K562 (cell line): ENCODE measurements at regions not wholly inside any gene's neighbourhood (a gene's known extent, or its start where the extent isn't known, plus 50 kb on each side); places are given as distances from the start of the nearest gene placed in this dataset.

Experiments
- ATAC-seq: fragments of 200-7000 bp; cut with Tn5 transposase; 3 replicates; pipeline ENCODE4 v1.9.1; 2020; ENCODE audit warnings: moderate library complexity
- BruUV-seq: library from RNA; stranded (reverse); fragments of 400-500 nt; replicated peaks from 2 replicates; lab custom pipeline; 2021; lab: Mats Ljungman, UMichigan
- CTCF ChIA-PET: fragments of 300-600 bp; formaldehyde crosslinking; extraction: SDS; loops from one replicate; lab custom pipeline; 2021; ENCODE audit warnings: low intra/inter-chr PET ratio; lab: Yijun Ruan, JAX
- POLR2A ChIA-PET: fragments of 300-600, 350-650 bp; sonication (Branson Sonifier 250); formaldehyde crosslinking; extraction: SDS; loops from one replicate; lab custom pipeline; 2021; ENCODE audit warnings: antibody characterized with exemption, inconsistent platforms; lab: Yijun Ruan, JAX
- DNase-seq, 4 experiments: peaks; one replicate each; pipeline versions ENCODE4 v3.0.0 to v3.0.0-alpha.2; 2011 to 2018; ENCODE audit warnings: low spot score in 3 of 4, mixed read lengths in 3 of 4; ENCODE audit errors: extremely low read depth in 1 of 4
- FAIRE-seq: peaks from 2 replicates; lab custom pipeline; 2011; peaks lifted over from hg19 to GRCh38; lab: Jason Lieb, UNC
- H2AFZ ChIP-seq: 2 replicates; pipeline ENCODE4 v1.6.0; 2011; ENCODE audit warnings: low read depth, low read length, control low read depth, inconsistent platforms
- H3K27ac ChIP-seq: fragments of 200-600 bp; 3 replicates; pipeline ENCODE4 v1.8.0; 2011; ENCODE audit warnings: low read depth, mild to moderate bottlenecking, control low read depth, inconsistent platforms, low read length, moderate library complexity, mixed read lengths; ENCODE audit errors: extremely low read depth
- H3K27me3 ChIP-seq, 2 experiments: fragments of 300-600 bp in 1 of 2; 2 replicates in 1 of 2; 3 replicates in 1 of 2; pipeline versions ENCODE4 v1.6.0 to v1.8.0; 2011; ENCODE audit warnings: inconsistent platforms in 2 of 2, low read length in 2 of 2, mild to moderate bottlenecking in 1 of 2, mixed read lengths in 1 of 2, moderate library complexity in 1 of 2; ENCODE audit not compliant: control insufficient read depth in 2 of 2, insufficient read depth in 2 of 2
- H3K36me3 ChIP-seq: fragments of 300-600 bp; 3 replicates; pipeline ENCODE4 v1.8.0; 2011; ENCODE audit warnings: mild to moderate bottlenecking, low read length, inconsistent platforms; ENCODE audit not compliant: control insufficient read depth, insufficient read depth
- H3K4me1 ChIP-seq, 2 experiments: fragments of 200-600 bp in 1 of 2; replicated peaks in 1 of 2; 2 replicates in 1 of 2; 3 replicates in 1 of 2; pipeline versions ENCODE4 v1.5.1 to v1.8.0; 2011; ENCODE audit warnings: inconsistent platforms in 2 of 2, low read length in 2 of 2, mild to moderate bottlenecking in 1 of 2, mixed read lengths in 1 of 2, moderate library complexity in 1 of 2; ENCODE audit not compliant: control insufficient read depth in 2 of 2, insufficient read depth in 2 of 2
- H3K4me2 ChIP-seq: 2 replicates; pipeline ENCODE4 v1.6.1; 2011; ENCODE audit warnings: low read length, control low read depth, inconsistent platforms, mixed read lengths; ENCODE audit not compliant: insufficient read depth
- H3K4me3 ChIP-seq: fragments of 200-600 bp; sonication (generic), shearing (Covaris generic); 2 replicates; pipeline ENCODE4 v1.5.1; 2016; ENCODE audit warnings: control low read depth, inconsistent platforms
- H3K79me2 ChIP-seq: fragments of 200-600 bp; 3 replicates; pipeline ENCODE4 v1.8.0; 2011; ENCODE audit warnings: low read length, inconsistent platforms; ENCODE audit not compliant: control insufficient read depth, insufficient read depth
- H3K9ac ChIP-seq, 2 experiments: 2 replicates each; pipeline versions ENCODE4 v1.6.0 to v1.6.1; 2011; ENCODE audit warnings: low read depth in 2 of 2, low read length in 2 of 2, control low read depth in 1 of 2, inconsistent platforms in 1 of 2, mild to moderate bottlenecking in 1 of 2, mixed read lengths in 1 of 2; ENCODE audit not compliant: insufficient read depth in 1 of 2
- H3K9me1 ChIP-seq: one replicate; pipeline ENCODE4 v1.6.0; 2011; ENCODE audit warnings: inconsistent platforms, mild to moderate bottlenecking, low read length, moderate library complexity; ENCODE audit not compliant: control insufficient read depth, insufficient read depth
- H3K9me3 ChIP-seq: replicated peaks from 2 replicates; pipeline ENCODE4 v1.5.1; 2011; ENCODE audit warnings: low read depth, low read length, inconsistent platforms; ENCODE audit not compliant: control insufficient read depth, insufficient read depth
- H4K20me1 ChIP-seq: replicated peaks from 2 replicates; pipeline ENCODE4 v1.6.1; 2011; ENCODE audit warnings: low read length, inconsistent platforms, mixed read lengths; ENCODE audit not compliant: control insufficient read depth, insufficient read depth
- CSDE1 ChIP-seq, 2 experiments: fragments of 450-650 bp; IDR thresholded peaks; 2 replicates each; pipeline ENCODE4 v1.6.1; 2016; ENCODE audit warnings: mild to moderate bottlenecking in 1 of 2
- E2F4 ChIP-seq: sonication (generic); formaldehyde crosslinking; IDR thresholded peaks from 2 replicates; pipeline ENCODE4 v1.8.0; 2022; ENCODE audit warnings: mild to moderate bottlenecking, low read depth, missing genetic modification reagents
- EGR1 ChIP-seq: fragments of 450-650 bp; conservative IDR thresholded peaks from 2 replicates; pipeline ENCODE4 v1.6.1; 2017; ENCODE audit warnings: mild to moderate bottlenecking
- RUNX1 ChIP-seq: sonication (generic); IDR thresholded peaks from 2 replicates; pipeline ENCODE4 v1.6.1; 2016; ENCODE audit warnings: antibody characterized with exemption, low read depth
- ZBTB1 ChIP-seq: sonication (generic); formaldehyde crosslinking; IDR thresholded peaks from 2 replicates; pipeline ENCODE4 v1.8.1; 2023; ENCODE audit warnings: missing genetic modification reagents, low read depth, mild to moderate bottlenecking, borderline replicate concordance
- ZFP36 ChIP-seq: fragments of 150-350 bp; IDR thresholded peaks from 2 replicates; pipeline ENCODE4 v1.6.1; 2018; ENCODE audit warnings: low read length, low read depth; ENCODE audit not compliant: partially characterized antibody
- ZNF444 ChIP-seq: fragments of 250-450 bp; sonication (Bioruptor Pico); IDR thresholded peaks from 2 replicates; pipeline ENCODE4 v1.4.0; 2020; ENCODE audit warnings: mild to moderate bottlenecking, moderate library complexity
- ZNF740 ChIP-seq, 3 experiments: fragments of 200-800 bp in 1 of 3; sonication (Bioruptor generic) in 1 of 3; sonication (generic) in 1 of 3; formaldehyde crosslinking in 1 of 3; IDR thresholded peaks; 2 replicates each; pipeline versions ENCODE4 v1.6.1 to v1.8.0; 2016 to 2022; ENCODE audit warnings: mild to moderate bottlenecking in 2 of 3, missing compliant biosample characterization in 2 of 3, missing genetic modification characterization in 2 of 3, missing genetic modification reagents in 1 of 3
- WGBS: fragments of 100-300 bp; shearing (Covaris generic); methylation state at CpG from one replicate; pipeline ENCODE4 v1.1.6; 2016; ENCODE audit warnings: low coverage, mixed read lengths; ENCODE audit not compliant: insufficient coverage; ENCODE audit errors: missing lambda C conversion rate; 5-methylcytosine and 5-hydroxymethylcytosine counted together
- in situ Hi-C: fragments of 300-500 bp; cut with MboI; formaldehyde crosslinking; loops from 4 replicates; pipeline ENCODE4 v1.15.0; 2018; ENCODE audit warnings: inconsistent platforms, mixed read lengths
- intact Hi-C: fragments of 100-400 bp; cut with micrococcal nuclease; formaldehyde crosslinking; loops from 2 replicates; pipeline ENCODE4 v1.14.2; 2022

DNA sequence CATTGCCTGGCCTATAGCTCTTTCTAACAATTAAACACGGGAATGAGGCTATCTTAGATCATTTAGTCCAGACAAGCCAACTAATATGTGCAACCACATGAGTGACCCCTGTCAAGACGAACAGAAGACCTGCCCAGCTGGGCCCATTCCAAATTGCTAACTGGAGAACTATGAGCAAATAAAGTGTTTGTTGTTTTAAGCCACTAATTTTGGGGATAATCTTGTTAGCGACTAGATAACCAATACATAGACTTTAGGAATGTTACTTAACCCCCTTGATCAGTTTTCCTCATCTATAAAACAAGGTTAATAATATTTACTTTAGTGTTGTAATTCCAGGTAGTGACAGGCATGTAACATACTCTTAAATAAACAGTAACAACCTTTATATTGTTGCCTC is 848.3 kb downstream of the METTL15 start:
- H3K27ac ChIP-seq = no peak overlapping the region
- FAIRE-seq (no peak), DNase-seq (no peak), ATAC-seq (no peak)
- H4K20me1 ChIP-seq = no peaks in the 10 kb centered on the region
- ChIA-PET POLR2A (no interaction called here), CTCF (no interaction called here)
- H3K4me1 ChIP-seq = no peaks in the 10 kb centered on the region
- no TSS peak for BruUV-seq
- no peak overlapping the region for H2AFZ ChIP-seq
- intact Hi-C loops = no loop called here
- H3K79me2 ChIP-seq = no peaks in the 10 kb centered on the region
- no peak overlapping the region for H3K9ac ChIP-seq
- no peaks in the 10 kb centered on the region for H3K27me3 ChIP-seq
- H3K4me3 ChIP-seq = no peak overlapping the region
- 0% methylated on average over 3 of the region's 3 CpGs for WGBS
- no peak overlapping the region for H3K4me2 ChIP-seq
- in situ Hi-C loops = no loop called here
- no peaks in the 10 kb centered on the region; the same call in 1 of the 2 replicates for H3K9me3 ChIP-seq
- H3K9me1 ChIP-seq = no peaks in the 10 kb centered on the region
- H3K36me3 ChIP-seq = no peaks in the 10 kb centered on the region
- no peak for TF ChIP-seq RUNX1
- no peak for TF ChIP-seq ZFP36
- TF ChIP-seq ZBTB1 (CRISPR knock-in tag) = no peak
- no peak for TF ChIP-seq EGR1
- TF ChIP-seq ZNF740 (CRISPR knock-in tag; IDR thresholded peaks at IDR 0.05) = no peak
- TF ChIP-seq ZNF740 (tag; IDR thresholded peaks at IDR 0.05) = no peak
- TF ChIP-seq CSDE1 (IDR thresholded peaks at IDR 0.05) = no peak
- no peak for TF ChIP-seq ZNF444 (CRISPR knock-in tag)
- TF ChIP-seq E2F4 (CRISPR knock-in tag) = no peak
- TF ChIP-seq, all 486 proteins: peak for 0
